ENCODE measurements at regions not wholly inside any gene's neighbourhood (a gene's known extent, or its start where the extent isn't known, plus 50 kb on each side); places are given as distances from the start of the nearest gene placed in this dataset.
A peak's percentile ranks its signal among the peaks of the same experiment; 100 is the strongest.

DNA sequence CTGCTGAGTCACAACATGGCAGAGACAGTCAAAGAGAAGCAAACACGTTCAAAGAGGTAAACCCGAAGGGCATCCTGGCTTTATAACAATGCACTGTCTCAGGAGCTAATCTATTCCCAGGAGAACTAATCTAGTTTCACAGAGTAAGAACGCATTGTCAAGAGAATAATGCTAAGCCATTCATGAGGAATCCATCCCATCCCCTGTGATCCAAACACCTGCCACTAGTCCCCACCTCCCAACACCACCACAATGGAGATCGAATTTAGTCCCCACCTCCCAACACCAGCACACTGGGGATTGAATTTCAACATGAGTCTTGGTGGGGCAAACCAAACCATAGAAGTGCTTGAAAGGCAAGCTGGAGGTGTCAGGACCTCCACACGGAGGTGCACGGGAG is 231.5 kb upstream of the ID4 start (continued):
- TF ChIP-seq, protein P1, sequence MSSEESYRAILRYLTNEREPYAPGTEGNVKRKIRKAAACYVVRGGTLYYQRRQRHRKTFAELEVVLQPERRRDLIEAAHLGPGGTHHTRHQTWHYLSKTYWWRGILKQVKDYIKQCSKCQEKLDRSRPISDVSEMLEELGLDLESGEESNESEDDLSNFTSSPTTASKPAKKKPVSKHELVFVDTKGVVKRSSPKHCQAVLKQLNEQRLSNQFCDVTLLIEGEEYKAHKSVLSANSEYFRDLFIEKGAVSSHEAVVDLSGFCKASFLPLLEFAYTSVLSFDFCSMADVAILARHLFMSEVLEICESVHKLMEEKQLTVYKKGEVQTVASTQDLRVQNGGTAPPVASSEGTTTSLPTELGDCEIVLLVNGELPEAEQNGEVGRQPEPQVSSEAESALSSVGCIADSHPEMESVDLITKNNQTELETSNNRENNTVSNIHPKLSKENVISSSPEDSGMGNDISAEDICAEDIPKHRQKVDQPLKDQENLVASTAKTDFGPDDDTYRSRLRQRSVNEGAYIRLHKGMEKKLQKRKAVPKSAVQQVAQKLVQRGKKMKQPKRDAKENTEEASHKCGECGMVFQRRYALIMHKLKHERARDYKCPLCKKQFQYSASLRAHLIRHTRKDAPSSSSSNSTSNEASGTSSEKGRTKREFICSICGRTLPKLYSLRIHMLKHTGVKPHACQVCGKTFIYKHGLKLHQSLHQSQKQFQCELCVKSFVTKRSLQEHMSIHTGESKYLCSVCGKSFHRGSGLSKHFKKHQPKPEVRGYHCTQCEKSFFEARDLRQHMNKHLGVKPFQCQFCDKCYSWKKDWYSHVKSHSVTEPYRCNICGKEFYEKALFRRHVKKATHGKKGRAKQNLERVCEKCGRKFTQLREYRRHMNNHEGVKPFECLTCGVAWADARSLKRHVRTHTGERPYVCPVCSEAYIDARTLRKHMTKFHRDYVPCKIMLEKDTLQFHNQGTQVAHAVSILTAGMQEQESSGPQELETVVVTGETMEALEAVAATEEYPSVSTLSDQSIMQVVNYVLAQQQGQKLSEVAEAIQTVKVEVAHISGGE (CRISPR knock-in tag; IDR thresholded peaks at IDR 0.05) = no peak
- TF ChIP-seq, protein P2, sequence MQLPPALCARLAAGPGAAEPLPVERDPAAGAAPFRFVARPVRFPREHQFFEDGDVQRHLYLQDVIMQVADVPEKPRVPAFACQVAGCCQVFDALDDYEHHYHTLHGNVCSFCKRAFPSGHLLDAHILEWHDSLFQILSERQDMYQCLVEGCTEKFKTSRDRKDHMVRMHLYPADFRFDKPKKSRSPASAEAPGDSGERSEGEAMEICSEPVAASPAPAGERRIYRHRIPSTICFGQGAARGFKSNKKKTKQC (CRISPR knock-in tag; IDR thresholded peaks at IDR 0.05) = no peak
- TF ChIP-seq PTTG1 (tag; IDR thresholded peaks at IDR 0.05; ENCODE audit: low read depth) (no peak), XRCC4 (IDR thresholded peaks at IDR 0.05; ENCODE audit: extremely low read depth, insufficient read depth, insufficient read length) (no peak), GABPB1 (CRISPR knock-in tag; IDR thresholded peaks at IDR 0.05) (no peak)

DNA sequence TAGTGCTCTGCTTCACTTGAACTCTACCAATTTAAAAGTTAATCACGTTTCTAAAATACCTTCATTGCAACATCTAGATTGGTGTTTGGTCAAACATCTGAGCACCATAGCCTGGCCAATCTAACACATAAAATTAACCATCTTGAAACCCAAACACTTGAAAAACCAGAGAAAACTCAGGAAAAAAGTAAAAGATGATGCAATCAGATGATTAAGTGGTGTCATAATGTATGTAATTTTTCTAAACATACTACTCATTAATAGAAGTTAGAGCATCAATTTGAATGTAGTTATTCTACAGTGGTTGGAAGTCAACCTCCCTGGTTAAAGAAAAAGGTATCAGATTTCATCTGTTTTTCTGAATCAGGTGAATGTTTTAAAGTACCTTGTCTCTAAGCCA is 228.6 kb upstream of the ID4 start:
- Histone ChIP-seq H2AFZ (ENCODE audit: low read depth, low read length) (no peak overlapping the region), H3K4me1 (replicated peaks in 1 of 2; ENCODE audit: control insufficient read depth in 2 of 2, insufficient read depth in 2 of 2, low read length in 2 of 2) (no peaks in the 10 kb centered on the region), H3K79me2 (ENCODE audit: control insufficient read depth, insufficient read depth, low read length) (no peaks in the 10 kb centered on the region), H3K9me1 (ENCODE audit: control insufficient read depth, insufficient read depth, low read length) (no peaks in the 10 kb centered on the region), H3K4me2 (ENCODE audit: insufficient read depth, low read length) (no peak overlapping the region), H3K36me3 (ENCODE audit: control insufficient read depth, insufficient read depth, low read length) (no peaks in the 10 kb centered on the region), H3K4me3 (no peak overlapping the region), H3K9me3 (replicated peaks; ENCODE audit: control insufficient read depth, insufficient read depth, low read depth, low read length) (no peaks in the 10 kb centered on the region), H3K27me3 (ENCODE audit: control insufficient read depth in 2 of 2, insufficient read depth in 2 of 2, low read length in 2 of 2) (no peaks in the 10 kb centered on the region), H3K9ac (ENCODE audit: insufficient read depth in 1 of 2, low read depth in 2 of 2, low read length in 2 of 2) (no peak overlapping the region), H4K20me1 (replicated peaks; ENCODE audit: control insufficient read depth, insufficient read depth, low read length) (no peaks in the 10 kb centered on the region), H3K27ac (ENCODE audit: extremely low read depth, low read depth, low read length) (no peak overlapping the region)
- intact Hi-C loops (cut with micrococcal nuclease) (no loop called here), in situ Hi-C loops (cut with MboI) (no loop called here)
- ATAC-seq (no peak), FAIRE-seq (no peak), DNase-seq (ENCODE audit: extremely low read depth in 1 of 4, low spot score in 3 of 4) (no peak)
- whole genome bisulfite sequencing (ENCODE audit: insufficient coverage, low coverage, missing lambda C conversion rate) = 0% methylated on average over 1 of the region's 1 CpG
- ChIA-PET CTCF (ENCODE audit: low intra/inter-chr PET ratio) (no interaction called here), POLR2A (no interaction called here)
- no TSS peak for BruUV-seq (replicated peaks)
- TF ChIP-seq CBX8 (IDR thresholded peaks at IDR 0.05; ENCODE audit: borderline replicate concordance, extremely low read depth, low read depth, low read length, poor library complexity, severe bottlenecking) = no peak
- TF ChIP-seq NR2C2 (CRISPR knock-in tag; IDR thresholded peaks at IDR 0.05) = no peak
- no peak for TF ChIP-seq NR2C2 (tag; IDR thresholded peaks at IDR 0.05)
- TF ChIP-seq CEBPG (CRISPR knock-in tag; IDR thresholded peaks at IDR 0.05) = no peak
- peak; percentile 37 to 87; a peak in 3 of 4 replicates for TF ChIP-seq CEBPG (tag; conservative IDR thresholded peaks at IDR 0.05 in 1 of 2, IDR thresholded peaks at IDR 0.05 in 1 of 2)
- TF ChIP-seq ZSCAN32 (CRISPR knock-in tag; IDR thresholded peaks at IDR 0.05) = peak; percentile 74
- TF ChIP-seq CEBPB (tag; IDR thresholded peaks at IDR 0.05) = 0 out of 2 replicates have a peak, but pooled peaks have one; percentile 34
- TF ChIP-seq PURB (CRISPR knock-in tag; IDR thresholded peaks at IDR 0.05; ENCODE audit: low read depth) = no peak
- TF ChIP-seq, protein P3, sequence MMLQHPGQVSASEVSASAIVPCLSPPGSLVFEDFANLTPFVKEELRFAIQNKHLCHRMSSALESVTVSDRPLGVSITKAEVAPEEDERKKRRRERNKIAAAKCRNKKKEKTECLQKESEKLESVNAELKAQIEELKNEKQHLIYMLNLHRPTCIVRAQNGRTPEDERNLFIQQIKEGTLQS (IDR thresholded peaks at IDR 0.05) = peak; percentile 61
- TF ChIP-seq, protein P3 (CRISPR knock-in tag; conservative IDR thresholded peaks at IDR 0.05) = no peak
- no peak for TF ChIP-seq TEAD2 (tag; IDR thresholded peaks at IDR 0.05)
